ENCODE measurements at regions not wholly inside any gene's neighbourhood (a gene's known extent, or its start where the extent isn't known, plus 50 kb on each side); places are given as distances from the start of the nearest gene placed in this dataset.
A peak's percentile ranks its signal among the peaks of the same experiment; 100 is the strongest.

GRCh38 chr6:25041485-25042035 lies 105.8 kb upstream of the RIPOR2 start:
- CTCF ChIA-PET: interaction anchor here (0.8 to 2.7 kb wide), 4 partner anchors 14 to 33 kb away, joined by 3 to 9 read pairs (median 3); no protein-coding TSS in a partner anchor
- H3K27ac Mint-ChIP-seq: no peak overlapping the region
- H3K4me1 Mint-ChIP-seq: peaks cover 13% of the 10 kb centered on the region
- H3K27me3 Mint-ChIP-seq (ENCODE audit: low read depth): no peaks in the 10 kb centered on the region
- no peak overlapping the region for H3K4me3 Mint-ChIP-seq
- no peaks in the 10 kb centered on the region for H3K36me3 Mint-ChIP-seq
- DNase-seq (ENCODE audit: low spot score) (no peak), ATAC-seq (peak; percentile 64)
- H3K9me3 Mint-ChIP-seq: peaks cover 15% of the 10 kb centered on the region
- POLR2A ChIA-PET: interaction anchor here (0.7 kb wide), 1 partner anchor 718 kb away, joined by 3 read pairs; no protein-coding TSS in a partner anchor
- TF ChIP-seq NFATC4 (CRISPR knock-in tag; IDR thresholded peaks at IDR 0.05): no peak
- TF ChIP-seq STAT6 (CRISPR knock-in tag; conservative IDR thresholded peaks at IDR 0.05; ENCODE audit: low read depth): no peak
- TF ChIP-seq NFYB (CRISPR knock-in tag; conservative IDR thresholded peaks at IDR 0.05; ENCODE audit: low read depth): no peak
- no peak for TF ChIP-seq FOXK1 (CRISPR knock-in tag; IDR thresholded peaks at IDR 0.05)
- no peak for TF ChIP-seq FOXP4 (CRISPR knock-in tag; IDR thresholded peaks at IDR 0.05)
- TF ChIP-seq ARID4B (CRISPR knock-in tag; IDR thresholded peaks at IDR 0.05; ENCODE audit: borderline replicate concordance): no peak
- no peak for TF ChIP-seq ZNF317 (CRISPR knock-in tag; IDR thresholded peaks at IDR 0.05; ENCODE audit: borderline replicate concordance, low read depth)
- no peak for TF ChIP-seq ZNF281 (CRISPR knock-in tag; IDR thresholded peaks at IDR 0.05)
- TF ChIP-seq NR2C2 (CRISPR knock-in tag; IDR thresholded peaks at IDR 0.05): no peak
- no peak for TF ChIP-seq ETV6 (CRISPR knock-in tag; IDR thresholded peaks at IDR 0.05)
- TF ChIP-seq ZNF425 (CRISPR knock-in tag; conservative IDR thresholded peaks at IDR 0.05): no peak
- TF ChIP-seq NFE2L1 (CRISPR knock-in tag; IDR thresholded peaks at IDR 0.05): no peak

Measured in WTC11 (cell line).